PFSK-1 (cell line): ENCODE measurements at regions not wholly inside any gene's neighbourhood (a gene's known extent, or its start where the extent isn't known, plus 50 kb on each side); places are given as distances from the start of the nearest gene placed in this dataset.

Source experiments
- FOXP2 ChIP-seq: optimal IDR thresholded peaks from 2 replicates; pipeline ENCODE3; 2011; ENCODE audit warnings: borderline replicate concordance, control low read depth, inconsistent platforms; ENCODE audit not compliant: insufficient read depth; ENCODE audit errors: extremely low read length, extremely low read depth
- POLR2AphosphoS5 ChIP-seq: IDR thresholded peaks from 2 replicates; pipeline ENCODE4 v1.6.1; 2012; ENCODE audit warnings: low read depth, mild to moderate bottlenecking, control low read depth, low read length, moderate library complexity
- REST ChIP-seq, 2 experiments: IDR thresholded peaks; 2 replicates each; pipeline versions ENCODE4 v1.6.1 to v1.8.0; 2011 to 2012; ENCODE audit warnings: low read depth in 2 of 2, low read length in 2 of 2, control low read depth in 1 of 2, inconsistent platforms in 1 of 2, mild to moderate bottlenecking in 1 of 2, moderate library complexity in 1 of 2; ENCODE audit not compliant: insufficient read depth in 1 of 2
- SIN3A ChIP-seq: IDR thresholded peaks from 2 replicates; pipeline ENCODE4 v1.6.1; 2012; ENCODE audit warnings: mild to moderate bottlenecking, low read length, moderate library complexity, borderline replicate concordance; ENCODE audit not compliant: insufficient read depth
- TAF1 ChIP-seq: IDR thresholded peaks from 2 replicates; pipeline ENCODE4 v1.6.1; 2012; ENCODE audit warnings: low read length, control low read depth, borderline replicate concordance; ENCODE audit not compliant: insufficient read depth

DNA sequence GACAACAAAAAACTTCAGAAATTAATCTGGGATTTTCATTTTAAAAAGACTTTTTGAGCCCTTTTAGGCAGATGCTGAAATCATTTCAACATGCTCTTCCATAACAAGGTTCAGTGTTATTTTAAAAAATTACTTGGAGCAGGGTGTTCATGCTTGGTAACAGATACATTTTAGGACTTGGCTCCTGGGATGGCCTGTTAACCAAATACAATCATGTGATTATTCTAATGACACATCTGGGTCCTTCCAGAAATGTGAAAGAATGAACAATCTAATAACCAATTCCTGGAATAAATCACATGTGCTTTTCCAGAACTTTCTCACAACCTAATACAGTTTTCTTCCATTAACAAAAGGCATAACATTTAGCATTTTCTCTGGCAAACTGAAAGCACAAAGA lies 379.8 kb upstream of the RUNX1 start:
- TF ChIP-seq REST (IDR thresholded peaks at IDR 0.05; ENCODE audit: insufficient read depth in 1 of 2, low read depth in 2 of 2, low read length in 2 of 2) (no peak), TAF1 (no peak), POLR2AphosphoS5 (no peak), FOXP2 (no peak), SIN3A (no peak)

- no peak for TF ChIP-seq POLR2AphosphoS5
- TF ChIP-seq FOXP2, result peak; percentile 80
Observed at GRCh38 chr21:35428489-35428888, 379.4 kb upstream of the RUNX1 start.

GRCh38 chr21:35428001-35428320 lies 378.9 kb upstream of the RUNX1 start:
- TF ChIP-seq SIN3A (no peak), TAF1 (no peak), POLR2AphosphoS5 (no peak), FOXP2 (no peak), REST (IDR thresholded peaks at IDR 0.05; ENCODE audit: insufficient read depth in 1 of 2, low read depth in 2 of 2, low read length in 2 of 2) (no peak)

DNA sequence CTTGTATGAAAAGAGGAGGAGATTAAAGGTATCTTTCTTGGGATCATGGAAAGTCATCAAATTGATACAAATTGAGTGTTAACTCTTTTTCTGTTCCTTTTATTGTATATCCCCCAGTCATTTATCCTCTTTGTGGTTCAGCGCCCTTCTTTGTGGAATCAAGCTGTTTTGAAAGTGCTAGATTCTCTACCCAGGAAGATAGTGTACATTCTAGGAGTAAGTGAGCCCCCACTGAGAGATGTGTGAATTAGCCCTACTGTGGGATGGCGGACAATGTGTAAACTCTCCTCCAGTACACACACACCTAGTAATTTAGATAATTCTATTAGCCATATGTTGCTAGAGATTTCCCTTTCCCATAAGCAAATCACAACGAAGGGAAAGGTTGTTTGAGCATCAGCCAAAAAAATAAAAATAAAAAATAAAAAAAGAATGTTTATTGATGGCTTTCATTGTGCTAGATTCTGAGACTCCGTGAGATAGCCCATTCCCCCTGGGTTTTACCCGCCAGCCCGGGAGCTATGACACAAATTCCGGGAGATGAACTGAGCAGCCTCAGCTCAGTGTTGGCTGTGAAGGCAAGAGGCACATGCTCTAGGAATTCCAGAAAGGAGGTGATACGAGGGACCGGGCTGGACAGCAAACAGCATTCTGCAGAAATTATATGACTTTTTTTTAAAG lies 378.4 kb upstream of the RUNX1 start:
- no peak for TF ChIP-seq SIN3A
- no peak for TF ChIP-seq REST (IDR thresholded peaks at IDR 0.05; ENCODE audit: insufficient read depth in 1 of 2, low read depth in 2 of 2, low read length in 2 of 2)
- TF ChIP-seq FOXP2, result no peak
- no peak for TF ChIP-seq TAF1
- no peak for TF ChIP-seq POLR2AphosphoS5

DNA sequence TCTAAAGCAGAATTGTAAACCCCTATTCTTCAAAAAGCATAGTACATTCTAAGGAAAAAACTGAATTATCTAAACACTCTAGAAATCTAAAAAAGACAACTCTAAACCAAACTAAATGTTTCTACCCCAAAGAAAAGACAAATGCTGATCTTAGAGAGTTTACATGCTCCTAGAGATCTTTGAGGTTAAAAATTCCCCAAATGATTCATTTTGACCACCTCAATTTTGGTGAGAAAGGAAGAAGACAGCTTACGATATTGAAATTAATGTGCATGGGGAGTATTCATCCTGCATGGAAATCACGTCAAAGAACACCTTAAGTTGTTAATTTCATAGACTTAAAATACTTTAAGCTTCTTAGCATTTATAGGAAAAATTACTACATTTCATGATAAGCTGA lies 377.8 kb upstream of the RUNX1 start:
- TF ChIP-seq TAF1 (no peak), SIN3A (no peak), POLR2AphosphoS5 (no peak), REST (IDR thresholded peaks at IDR 0.05; ENCODE audit: insufficient read depth in 1 of 2, low read depth in 2 of 2, low read length in 2 of 2) (no peak), FOXP2 (no peak)
